GM21825 (cell line): ENCODE measurements at regions not wholly inside any gene's neighbourhood (a gene's known extent, or its start where the extent isn't known, plus 50 kb on each side); places are given as distances from the start of the nearest gene placed in this dataset.
"Not testable (repeated sequence)": the region's sequence is repeated elsewhere in the genome, so short reads cannot be mapped to it uniquely, and the experiment has no call there.

Source experiments
- ATAC-seq: cut with Tn5 transposase; IDR thresholded peaks from one replicate; pipeline ENCODE4 v1.9.1; 2021; ENCODE audit warnings: mild to moderate bottlenecking, moderate library complexity; ENCODE audit not compliant: unreplicated experiment

DNA sequence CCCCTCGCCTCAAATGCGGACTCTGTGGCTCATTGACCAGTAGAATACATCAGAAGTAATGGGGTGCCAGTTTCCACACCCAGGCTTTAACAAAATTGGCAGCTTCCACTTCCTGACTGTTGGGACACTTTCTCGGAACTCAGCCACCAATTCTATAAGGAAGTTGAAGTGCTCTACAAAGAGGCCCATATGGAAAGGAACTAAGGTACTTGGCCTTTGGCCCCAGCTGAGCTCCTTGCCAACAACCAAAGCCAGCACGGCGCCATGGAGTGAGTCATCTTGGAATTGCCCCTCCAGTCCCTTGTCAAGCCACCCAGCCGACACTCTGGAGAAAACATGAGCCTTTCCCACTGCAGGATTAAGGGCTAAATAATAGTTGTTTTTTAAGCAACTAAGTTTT, 262.2 kb upstream of the INTU start:
- ATAC-seq, result no peak

DNA sequence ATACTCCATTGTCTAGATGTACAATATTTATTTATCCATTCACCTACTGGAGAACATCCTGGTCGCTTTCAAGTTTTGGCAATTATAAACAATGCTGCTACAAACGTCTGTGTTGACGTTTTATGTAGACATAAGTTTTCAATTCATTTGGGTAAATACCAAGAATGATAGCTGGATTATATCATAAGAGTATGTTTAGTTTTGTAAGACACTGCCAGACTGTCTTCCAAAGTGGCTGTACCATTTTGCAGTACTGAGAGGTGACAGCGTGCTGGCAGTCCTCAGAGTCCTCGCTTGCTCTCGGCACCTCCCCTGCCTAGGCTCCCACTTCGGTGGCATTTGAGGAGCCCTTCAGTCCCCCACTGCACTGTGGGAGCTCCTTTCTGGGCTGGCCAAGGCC, 253.3 kb upstream of the INTU start:
- no peak for ATAC-seq

DNA sequence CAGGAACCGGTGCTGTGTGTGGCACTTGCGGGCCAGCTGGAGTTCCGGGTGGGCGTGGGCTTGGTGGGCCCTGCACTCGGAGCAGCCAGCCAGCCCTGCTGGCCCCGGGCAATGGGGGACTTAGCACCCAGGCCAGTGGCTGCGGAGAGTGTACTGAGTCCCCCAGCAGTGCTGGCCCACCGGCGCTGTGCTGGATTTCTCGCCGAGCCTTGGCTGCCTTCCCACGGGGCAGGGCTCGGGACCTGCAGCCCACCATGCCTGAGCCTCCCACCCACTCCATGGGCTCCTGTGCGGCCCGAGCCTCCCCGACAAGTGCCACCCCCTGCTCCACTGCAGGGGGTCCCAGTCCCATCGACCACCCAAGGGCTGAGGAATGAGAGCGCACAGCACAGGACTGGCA, 252.8 kb upstream of the INTU start:
- ATAC-seq, result not testable (repeated sequence)

DNA sequence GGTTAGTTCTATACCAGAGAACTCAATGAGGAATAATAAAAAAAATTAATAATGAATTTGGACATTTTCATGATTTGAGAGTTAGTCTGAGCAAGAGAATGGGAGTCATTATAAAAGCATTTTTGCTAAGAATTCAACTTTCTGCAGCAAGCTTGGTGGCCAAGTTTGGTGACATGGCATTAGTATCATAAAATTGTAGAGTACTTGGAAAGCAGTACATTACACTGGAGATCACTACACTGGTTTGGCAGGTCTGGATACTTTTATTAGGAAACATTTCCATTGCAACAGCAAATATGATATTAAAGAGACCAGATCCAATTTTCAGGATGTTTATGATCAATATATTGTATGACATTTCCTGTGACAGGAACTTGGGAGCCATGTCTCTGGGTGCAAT, 249.1 kb upstream of the INTU start:
- ATAC-seq, result no peak

DNA sequence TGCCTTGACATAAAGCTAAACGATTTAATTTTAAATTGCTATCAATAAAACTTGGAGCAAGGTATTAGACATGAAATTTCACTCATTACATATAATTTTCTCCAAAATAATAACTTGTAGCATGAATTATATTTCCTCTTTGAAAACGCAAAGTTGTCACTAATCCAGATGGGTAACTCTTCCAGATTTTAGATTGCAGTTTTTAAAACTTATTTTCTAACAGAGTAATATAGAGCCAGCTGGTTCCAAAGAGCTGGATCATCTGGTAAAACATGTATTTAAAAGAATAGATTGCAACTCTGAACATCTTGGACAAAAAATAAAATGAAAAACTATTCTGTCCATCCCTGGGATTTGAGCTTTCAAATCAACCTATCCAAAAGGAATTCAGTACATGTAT, 238.2 kb upstream of the INTU start:
- no peak for ATAC-seq

DNA sequence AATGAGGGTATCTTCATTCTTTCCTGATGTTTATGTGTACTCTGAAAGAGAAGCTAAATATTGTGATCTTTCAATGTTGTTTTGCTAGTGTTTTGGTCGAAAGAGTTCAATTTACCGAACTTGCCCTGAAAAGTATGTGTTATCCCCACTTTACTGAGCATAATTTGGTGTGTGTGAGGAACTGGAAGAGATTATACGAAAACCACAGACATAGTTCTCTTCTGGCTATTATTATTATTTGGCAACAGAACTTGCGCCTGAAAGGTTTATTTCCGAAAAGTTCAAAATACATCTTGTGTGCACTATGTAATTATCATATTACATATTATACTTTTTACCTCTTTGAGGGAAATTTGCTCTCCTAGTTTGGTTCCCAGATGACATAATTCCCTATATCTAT, 232.5 kb upstream of the INTU start:
- no peak for ATAC-seq

DNA sequence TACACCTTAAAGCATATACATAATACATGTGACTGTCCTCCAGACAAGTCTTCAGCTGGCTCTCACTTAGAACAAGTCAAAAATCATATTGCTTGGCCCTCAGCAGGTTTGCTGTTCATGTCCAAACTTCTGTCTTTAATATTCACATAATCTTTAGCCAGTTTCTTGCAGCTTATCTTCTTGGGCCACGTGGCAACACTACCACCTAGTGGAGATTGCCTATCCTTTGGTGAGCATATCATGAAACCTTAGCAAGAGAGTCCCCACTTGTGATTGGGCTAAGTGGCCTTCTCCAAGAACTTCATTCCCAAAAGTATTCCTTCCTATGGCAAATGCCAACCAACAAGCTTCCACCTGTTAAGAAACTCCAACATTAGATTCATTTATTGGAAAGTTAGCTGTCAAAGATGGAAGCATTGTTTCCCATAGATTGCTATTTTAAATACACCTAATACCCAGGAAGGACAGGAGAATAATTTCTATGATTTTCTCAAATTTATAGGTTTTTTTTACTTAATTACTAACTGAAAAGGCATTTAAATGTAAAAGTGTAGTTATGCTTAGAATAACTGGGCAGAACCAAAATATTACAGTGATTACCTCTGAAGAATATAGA, 231.9 kb upstream of the INTU start:
- ATAC-seq, result peak; percentile 86

DNA sequence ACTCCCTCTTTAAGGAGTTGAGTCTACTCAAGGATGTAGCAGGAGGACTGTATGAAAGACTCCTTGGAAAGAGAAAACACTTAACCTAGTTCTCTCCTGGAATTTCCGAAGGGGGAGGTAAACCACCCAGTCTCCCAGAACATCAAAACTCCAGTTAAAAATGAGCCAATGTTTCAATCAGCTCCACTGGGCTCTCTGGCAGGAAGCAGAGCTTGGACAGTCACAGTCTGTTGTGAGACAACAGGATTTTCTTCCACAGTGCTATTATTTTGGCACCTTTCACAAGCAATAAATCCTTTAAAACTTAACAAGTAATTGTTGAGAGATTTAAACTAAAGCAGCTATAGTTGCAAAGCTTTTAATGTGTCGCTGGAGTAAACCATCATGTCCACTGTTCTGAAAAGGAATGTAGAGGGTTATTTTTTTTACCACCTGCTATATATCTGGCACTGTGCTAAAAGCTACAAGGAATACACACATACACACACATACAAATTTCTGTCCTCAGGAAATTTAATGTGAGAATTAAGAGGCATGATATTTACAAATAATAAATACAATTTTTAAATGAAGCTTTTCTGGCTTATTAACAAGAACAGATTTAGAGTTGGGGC, 229.2 kb upstream of the INTU start:
- ATAC-seq, result no peak

DNA sequence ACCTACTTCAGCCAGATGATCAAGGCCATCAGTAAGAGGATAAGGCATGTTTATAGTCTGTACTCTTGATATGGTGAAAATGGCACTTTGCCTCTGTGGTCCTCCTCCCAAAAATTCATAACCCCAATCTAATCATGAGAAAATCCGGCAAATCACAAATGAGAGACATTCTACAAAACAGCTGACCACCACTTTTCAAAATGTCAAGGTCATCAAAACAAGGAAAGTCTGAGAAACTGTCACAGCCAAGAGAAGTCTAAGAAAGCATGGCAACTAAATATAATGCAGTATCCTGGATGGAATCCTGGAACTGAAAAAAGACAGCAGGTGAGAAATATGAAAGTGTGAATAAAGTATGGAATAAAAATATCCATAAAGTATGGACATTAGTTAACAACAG, 226.6 kb upstream of the INTU start:
- no peak for ATAC-seq

DNA sequence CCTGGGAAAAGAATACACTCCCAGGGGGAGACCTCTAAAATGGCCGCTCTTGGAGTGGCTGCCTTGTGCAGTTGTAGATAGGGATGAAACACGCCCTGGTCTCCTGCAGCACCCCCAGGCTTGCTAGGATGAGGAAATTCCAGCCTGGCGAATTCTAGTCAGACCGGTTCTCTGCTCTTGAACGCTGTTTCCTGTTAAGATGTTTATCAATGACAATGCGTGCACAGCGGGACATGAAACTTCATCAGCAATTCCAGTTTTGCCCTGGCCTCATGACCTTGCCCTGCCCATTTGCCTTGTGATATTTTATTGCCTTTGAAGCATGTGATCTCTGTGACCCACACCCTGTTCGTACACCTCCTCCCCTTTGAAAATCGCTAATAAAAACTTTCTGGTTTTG, 225.2 kb upstream of the INTU start:
- ATAC-seq, result not testable (repeated sequence)

DNA sequence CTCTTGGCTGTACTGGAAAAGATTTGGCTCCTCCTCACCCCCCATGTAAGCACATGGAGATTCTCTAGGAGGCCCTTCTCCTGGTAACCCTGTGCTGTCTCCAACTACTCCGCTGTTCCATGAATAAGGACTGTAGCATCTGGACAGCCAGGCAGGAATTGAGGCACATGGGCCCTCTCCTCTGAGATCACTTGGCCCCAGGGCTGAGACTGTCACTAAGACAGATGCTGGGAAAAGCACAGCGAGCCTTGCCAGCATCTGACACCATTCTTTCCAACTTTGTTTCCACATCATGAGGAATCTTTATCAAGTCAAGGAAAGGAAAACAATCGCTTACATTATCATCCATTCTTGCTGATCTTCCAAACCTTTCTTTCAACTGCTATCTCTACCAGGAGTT, 222.6 kb upstream of the INTU start:
- ATAC-seq, result no peak

DNA sequence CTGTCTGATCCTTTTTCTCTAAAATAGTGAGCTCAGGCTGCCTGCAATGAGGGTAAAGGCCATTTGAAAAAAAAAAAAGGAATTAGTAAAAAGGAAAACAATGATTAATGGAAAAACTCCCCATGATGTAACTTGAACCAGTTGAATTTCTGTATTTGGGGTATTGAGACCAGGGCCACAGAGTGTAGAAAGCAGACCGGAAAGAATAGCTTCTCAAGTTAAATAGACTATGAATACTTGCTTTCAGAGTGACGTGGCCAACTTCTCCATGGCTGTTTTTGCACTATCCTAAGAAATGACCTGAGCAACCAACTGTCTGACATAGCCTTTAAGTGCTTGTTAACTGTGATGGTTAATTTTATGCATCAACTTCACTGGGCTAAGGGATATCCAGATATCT, 222.1 kb upstream of the INTU start:
- ATAC-seq, result no peak

DNA sequence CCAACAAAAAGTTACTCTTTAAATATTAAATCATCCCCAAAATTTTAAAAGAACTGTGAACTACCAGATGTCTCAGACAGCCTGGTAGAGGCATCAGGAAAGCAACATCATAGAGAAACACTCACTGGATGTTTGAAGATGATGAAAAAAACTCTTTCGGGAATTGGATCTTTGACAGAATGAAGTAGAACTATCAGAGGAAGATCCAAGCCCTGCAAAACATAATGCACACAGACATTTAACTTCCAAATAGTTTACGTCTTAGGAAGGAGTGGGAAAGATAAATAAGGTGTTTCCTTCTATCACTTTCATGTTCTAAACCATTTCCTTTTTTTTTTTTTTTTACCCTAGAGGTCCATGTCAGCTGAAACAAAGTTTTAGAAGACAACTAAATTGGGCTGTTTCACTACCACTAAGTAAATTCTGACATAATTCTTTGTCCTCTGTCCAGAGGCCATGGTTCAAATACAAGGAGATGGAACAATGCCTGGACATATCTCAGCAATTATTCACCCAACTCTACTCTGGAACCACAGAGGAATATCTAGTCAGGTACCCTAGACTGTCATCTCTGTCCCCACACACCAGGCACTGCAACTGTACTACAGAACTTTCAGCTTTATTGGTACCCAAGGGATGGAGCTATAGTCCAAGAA, 217.7 kb upstream of the INTU start:
- ATAC-seq, result no peak

DNA sequence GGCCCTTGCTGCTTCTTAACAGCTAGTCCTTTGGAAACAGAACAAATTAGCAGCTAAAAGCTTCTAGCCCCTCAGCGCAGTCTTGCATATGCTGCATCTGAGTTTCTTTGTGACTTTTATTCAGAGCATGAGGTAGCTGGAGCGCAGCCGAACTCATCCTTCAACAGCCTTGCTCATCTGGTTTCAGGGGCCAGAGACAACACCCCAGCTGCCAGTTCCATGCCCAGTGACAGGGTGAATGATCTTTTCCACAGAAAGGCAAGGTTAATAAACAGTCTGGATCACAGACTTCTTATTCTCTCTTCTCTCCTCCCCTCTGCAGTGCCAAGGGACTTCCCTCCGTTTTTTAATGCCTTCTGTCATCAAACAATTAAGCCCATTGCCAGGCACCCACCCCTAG, 216.6 kb upstream of the INTU start:
- no peak for ATAC-seq

DNA sequence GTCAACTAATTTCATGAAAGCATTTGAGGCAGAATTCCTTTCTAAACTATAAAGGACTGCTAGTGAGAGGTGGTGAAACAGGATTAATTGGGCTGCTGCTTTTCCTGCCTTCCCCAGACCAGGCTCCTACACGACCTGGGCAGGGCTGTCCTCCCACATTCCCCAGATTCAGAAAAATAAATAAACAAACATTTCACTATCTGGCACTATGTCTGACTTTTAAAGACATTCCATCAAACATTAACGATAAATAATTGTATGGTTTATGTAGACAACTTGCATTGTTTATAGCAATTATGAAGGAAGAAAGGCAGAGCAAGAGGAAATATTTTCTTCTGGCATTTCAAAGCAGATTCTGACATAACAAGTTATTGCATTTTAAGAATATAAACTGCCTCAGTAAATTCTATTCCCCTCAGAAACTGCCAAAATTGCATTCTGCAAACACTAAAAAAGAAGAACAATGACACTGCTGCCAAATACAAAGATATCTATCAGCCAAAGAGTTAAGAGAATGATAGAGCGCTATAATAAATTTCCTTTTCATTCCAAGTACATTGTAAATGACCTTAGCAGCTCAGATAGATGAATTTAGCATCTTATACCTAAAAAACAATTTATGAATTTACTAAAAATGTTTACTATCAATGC, 214.7 kb upstream of the INTU start:
- no peak for ATAC-seq

DNA sequence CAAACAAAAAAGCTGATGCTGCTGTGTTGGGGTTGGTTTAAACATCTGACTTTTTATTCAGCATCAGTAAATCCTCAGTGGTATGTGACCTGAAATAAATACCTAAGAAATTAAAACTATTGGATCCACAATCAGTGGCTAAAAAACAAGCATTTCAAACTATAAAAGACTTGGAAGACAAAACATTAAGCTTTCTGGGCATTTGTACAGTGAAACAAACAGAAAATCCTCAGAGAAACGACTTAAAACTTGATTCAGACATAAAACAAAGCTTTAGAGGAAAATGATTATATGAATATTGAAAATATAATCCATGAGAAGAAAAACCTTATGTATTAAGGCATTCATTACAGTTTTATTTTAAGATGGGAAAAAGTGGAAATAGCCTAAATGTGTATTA, 213.3 kb upstream of the INTU start:
- no peak for ATAC-seq

DNA sequence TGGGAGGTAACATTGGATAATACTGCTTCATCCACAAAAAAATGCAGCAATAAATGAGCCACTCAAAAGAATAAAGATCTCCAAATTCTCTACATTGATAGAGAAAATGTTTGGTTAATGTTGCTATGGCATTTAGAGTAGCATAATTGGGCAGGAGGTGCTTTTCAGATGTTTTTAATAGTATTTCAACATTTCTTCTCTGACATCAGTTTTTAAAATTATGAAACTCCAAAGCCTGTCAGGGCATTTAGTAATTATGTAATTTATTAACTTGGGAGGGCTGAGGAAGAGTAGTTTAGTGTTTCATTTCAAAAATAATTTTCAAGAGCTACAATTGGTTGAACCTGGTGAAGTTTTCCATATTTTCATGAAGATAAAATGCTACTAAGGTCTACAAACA, 211.3 kb upstream of the INTU start:
- ATAC-seq, result no peak

DNA sequence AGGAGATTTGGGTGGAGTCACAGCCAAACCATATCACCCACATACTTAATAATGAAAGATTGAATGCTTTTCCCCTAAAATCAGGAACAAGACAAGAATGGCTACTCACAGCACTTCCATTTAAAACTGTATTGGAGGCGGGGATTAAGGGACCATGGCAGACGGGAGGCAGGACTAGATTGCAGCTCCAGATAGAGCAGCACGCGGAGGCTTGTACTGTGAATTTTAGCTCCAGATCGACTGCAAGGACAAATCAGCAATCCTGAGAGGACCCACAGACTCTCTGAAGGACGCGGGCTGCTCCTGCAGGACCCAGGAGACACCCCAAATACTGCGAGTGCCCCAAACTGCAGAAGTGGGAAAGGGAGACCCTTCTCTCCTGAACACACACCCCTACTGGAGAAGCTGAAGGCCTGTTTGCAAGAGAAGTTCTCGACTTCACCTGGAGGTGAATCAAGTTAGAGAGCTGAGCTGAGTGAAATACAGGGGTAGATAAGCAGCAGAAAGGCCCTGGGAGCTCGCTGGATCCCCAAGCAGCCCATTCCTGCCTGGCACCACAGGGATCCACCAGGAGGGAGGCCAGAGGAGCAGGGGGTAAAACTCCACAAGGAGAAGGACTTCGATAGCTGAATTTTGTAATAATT, 207.4 kb upstream of the INTU start:
- no peak for ATAC-seq

DNA sequence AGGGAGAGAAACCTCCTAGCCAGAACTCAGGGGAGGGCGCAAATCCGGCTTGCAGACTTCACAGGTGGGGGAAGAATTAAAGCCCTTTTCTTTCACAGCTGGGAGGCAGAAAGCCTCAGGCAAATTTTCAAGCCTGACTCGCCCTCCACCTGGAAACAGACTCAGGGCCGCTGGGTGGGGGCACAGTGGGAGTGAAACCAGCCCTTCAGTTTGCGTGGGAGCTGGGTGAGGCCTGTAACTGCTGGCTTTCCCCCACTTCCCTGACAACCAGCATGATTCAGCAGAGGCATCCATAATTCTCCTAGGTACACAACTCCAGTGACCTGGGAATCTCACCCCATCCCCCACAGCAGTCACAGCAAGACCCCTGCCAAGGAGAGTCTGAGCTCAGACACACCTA, 206.9 kb upstream of the INTU start:
- ATAC-seq, result no peak

DNA sequence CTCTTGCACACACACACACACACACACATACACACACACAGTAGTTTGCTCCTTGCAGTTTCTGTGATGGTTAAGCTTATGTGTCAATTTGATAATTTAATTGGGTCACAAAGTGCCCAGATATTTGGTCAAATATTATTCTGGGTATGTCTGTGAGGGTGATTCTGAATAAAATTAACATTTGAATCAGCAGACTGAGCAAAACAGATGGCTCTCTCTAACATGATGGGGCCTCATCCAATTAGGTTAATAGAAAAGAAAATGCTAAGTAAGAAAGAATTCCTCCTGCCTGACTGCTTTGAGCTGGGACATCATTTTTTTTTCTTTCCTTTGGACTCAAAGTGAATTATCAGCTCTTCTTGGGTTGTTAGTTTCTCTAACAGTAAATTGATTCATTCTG, 191.2 kb upstream of the INTU start:
- no peak for ATAC-seq

DNA sequence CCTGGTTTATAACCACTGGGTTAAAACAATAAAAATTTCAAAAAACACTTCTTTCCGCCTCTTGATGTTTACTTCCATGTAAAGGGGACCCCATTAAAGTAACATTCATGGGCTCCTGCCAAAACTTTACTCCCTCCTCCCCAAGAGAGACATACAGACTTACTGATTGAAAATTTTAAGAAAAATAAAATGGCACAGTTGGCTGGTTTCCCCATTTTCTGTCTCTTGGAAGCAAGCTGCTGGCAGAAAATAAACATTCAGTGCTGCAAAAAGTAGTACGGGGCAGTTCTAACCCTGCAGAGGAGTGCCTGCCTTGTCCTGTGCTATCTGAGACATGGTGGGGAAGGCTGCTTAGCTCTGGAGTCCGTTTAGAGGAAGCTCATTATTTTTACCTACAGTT, 187.3 kb upstream of the INTU start:
- no peak for ATAC-seq

DNA sequence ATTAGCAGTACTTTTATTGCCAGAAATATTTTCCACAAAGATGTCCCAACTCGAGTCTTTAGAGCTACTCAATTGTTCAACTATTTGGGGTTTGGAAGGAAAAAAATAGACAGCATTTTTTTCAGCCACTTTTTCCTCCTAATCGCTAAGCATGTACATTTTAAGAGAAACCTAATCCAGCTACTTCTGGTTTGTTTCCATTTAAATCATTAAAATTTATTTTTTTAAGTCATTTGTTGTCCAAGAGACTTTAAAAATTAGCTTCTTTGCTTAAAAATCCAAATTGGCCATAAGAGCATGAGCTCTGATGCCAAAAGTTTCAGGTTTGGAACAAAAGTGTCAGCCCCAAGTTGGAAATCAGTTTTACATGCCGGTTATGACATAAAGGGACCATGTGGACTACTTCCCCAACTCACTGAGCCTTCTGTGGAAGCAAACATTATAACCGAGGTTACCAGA, 186.3 kb upstream of the INTU start:
- no peak for ATAC-seq
